ENCODE measurements at regions not wholly inside any gene's neighbourhood (a gene's known extent, or its start where the extent isn't known, plus 50 kb on each side); places are given as distances from the start of the nearest gene placed in this dataset.

- no peak for TF ChIP-seq CTCF (IDR thresholded peaks at IDR 0.05; ENCODE audit: low read depth, low read length)
- TF ChIP-seq EZH2phosphoT487 (IDR thresholded peaks at IDR 0.05; ENCODE audit: low read depth), result no peak
Measured at GRCh38 chr20:51158226-51158625, 135.3 kb upstream of the KCNG1 start.
